HCT116 (cell line): ENCODE measurements at regions not wholly inside any gene's neighbourhood (a gene's known extent, or its start where the extent isn't known, plus 50 kb on each side); places are given as distances from the start of the nearest gene placed in this dataset.

Experiments used
- ATAC-seq: fragments of 200-7000 bp; cut with Tn5 transposase; 2 replicates; pipeline ENCODE4 v1.9.1; 2020; ENCODE audit warnings: mild to moderate bottlenecking, moderate library complexity
- BruUV-seq: library from RNA; stranded (reverse); fragments of 400-500 nt; replicated peaks from 2 replicates; lab custom pipeline; 2021; lab: Mats Ljungman, UMichigan
- CTCF ChIA-PET: fragments of 300-600 bp; sonication (Branson Sonifier 250); formaldehyde crosslinking; loops from one replicate; lab custom pipeline; 2021; ENCODE audit warnings: antibody characterized with exemption; lab: Charles Lee
- POLR2A ChIA-PET: fragments of 300-600, 350-600 bp; sonication (Branson Sonifier 250); formaldehyde crosslinking; loops from one replicate; lab custom pipeline; 2021; ENCODE audit warnings: antibody characterized with exemption; lab: Charles Lee
- RAD21 ChIA-PET, 2 experiments: fragments of 300-600 bp; sonication (Branson Sonifier 250); formaldehyde crosslinking; loops; one replicate each; lab custom pipeline; 2023; ENCODE audit warnings: low total read pairs in 2 of 2; ENCODE audit not compliant: uncharacterized antibody in 2 of 2, unreplicated experiment in 2 of 2, low non-redundant PET in 1 of 2; lab: Charles Lee
- DNase-seq: peaks from one replicate; pipeline ENCODE4 v3.0.0-alpha.2; 2010; ENCODE audit warnings: low read depth, low spot score
- H2AFZ ChIP-seq: fragments of 200-600 bp; shearing (Covaris generic), sonication (generic); 2 replicates; pipeline ENCODE4 v1.6.1; 2017; ENCODE audit warnings: low read depth, mixed run types, mixed read lengths, antibody characterized with exemption, low read length; ENCODE audit not compliant: poor library complexity, severe bottlenecking
- H3K27ac ChIP-seq: 2 replicates; pipeline ENCODE4 v1.5.1; 2012; ENCODE audit warnings: low read depth, low read length
- H3K27me3 ChIP-seq: fragments of 200-600 bp; sonication (generic); 2 replicates; pipeline ENCODE4 v1.6.1; 2016; ENCODE audit warnings: mixed run types, low read length, mixed read lengths; ENCODE audit not compliant: insufficient read depth
- H3K36me3 ChIP-seq, 2 experiments: fragments of 200-500 bp in 1 of 2; fragments of 200-600 bp in 1 of 2; sonication (Bioruptor generic) in 1 of 2; sonication (generic) in 1 of 2; 2 replicates each; pipeline versions ENCODE4 v1.5.1 to v1.6.1; 2014 to 2016; ENCODE audit warnings: low read length in 2 of 2, inconsistent platforms in 1 of 2, mixed read lengths in 1 of 2, mixed run types in 1 of 2; ENCODE audit not compliant: insufficient read depth in 2 of 2, control insufficient read depth in 1 of 2
- H3K4me1 ChIP-seq, 2 experiments: fragments of 200-600 bp in 1 of 2; sonication (generic) in 1 of 2; 2 replicates each; pipeline versions ENCODE4 v1.5.1 to v1.6.1; 2012 to 2017; ENCODE audit warnings: low read length in 2 of 2, inconsistent platforms in 1 of 2, mild to moderate bottlenecking in 1 of 2, mixed read lengths in 1 of 2, mixed run types in 1 of 2, moderate library complexity in 1 of 2; ENCODE audit not compliant: insufficient read depth in 2 of 2, control insufficient read depth in 1 of 2
- H3K4me2 ChIP-seq: fragments of 200-600 bp; sonication (generic); 2 replicates; pipeline ENCODE4 v1.6.1; 2017; ENCODE audit warnings: mixed run types, low read length, mixed read lengths
- H3K4me3 ChIP-seq, 2 experiments: fragments of 200-600 bp in 1 of 2; sonication (generic) in 1 of 2; replicated peaks in 1 of 2; 2 replicates each; pipeline ENCODE4 v1.5.1; 2011 to 2016; ENCODE audit warnings: low read length in 2 of 2, control low read depth in 1 of 2, low read depth in 1 of 2, mild to moderate bottlenecking in 1 of 2, mixed read lengths in 1 of 2, mixed run types in 1 of 2
- H3K79me2 ChIP-seq: fragments of 200-600 bp; sonication (generic); 2 replicates; pipeline ENCODE4 v1.6.1; 2017; ENCODE audit warnings: mild to moderate bottlenecking, mixed run types, low read length, moderate library complexity, mixed read lengths; ENCODE audit not compliant: insufficient read depth
- H3K9ac ChIP-seq: fragments of 200-600 bp; sonication (generic); 2 replicates; pipeline ENCODE4 v1.6.1; 2016; ENCODE audit warnings: low read length, mixed read lengths
- H3K9me2 ChIP-seq: fragments of 200-600 bp; sonication (generic), shearing (Covaris generic); 2 replicates; pipeline ENCODE4 v1.6.1; 2017; ENCODE audit warnings: mixed run types, mild to moderate bottlenecking, moderate library complexity; ENCODE audit not compliant: insufficient read depth
- H3K9me3 ChIP-seq, 2 experiments: fragments of 200-500 bp in 1 of 2; fragments of 200-600 bp in 1 of 2; sonication (Bioruptor generic) in 1 of 2; sonication (generic) in 1 of 2; 2 replicates each; pipeline ENCODE4 v1.6.1; 2014 to 2017; ENCODE audit warnings: low read length in 2 of 2, mixed read lengths in 2 of 2, inconsistent platforms in 1 of 2, low read depth in 1 of 2, mild to moderate bottlenecking in 1 of 2, mixed run types in 1 of 2, moderate library complexity in 1 of 2; ENCODE audit not compliant: control insufficient read depth in 1 of 2, insufficient read depth in 1 of 2
- H4K20me1 ChIP-seq: fragments of 200-600 bp; sonication (generic), shearing (Covaris generic); 2 replicates; pipeline ENCODE4 v1.6.1; 2017; ENCODE audit warnings: mixed run types, mild to moderate bottlenecking, moderate library complexity; ENCODE audit not compliant: insufficient read depth
- CEBPB ChIP-seq: IDR thresholded peaks from 2 replicates; pipeline ENCODE4 v1.6.1; 2012; ENCODE audit warnings: low read depth
- ELF1 ChIP-seq: IDR thresholded peaks from 2 replicates; pipeline ENCODE4 v1.6.1; 2012; ENCODE audit warnings: low read depth, borderline replicate concordance
- EZH2 ChIP-seq: fragments of 200-600 bp; sonication (generic); IDR thresholded peaks from 2 replicates; pipeline ENCODE4 v1.6.1; 2017; ENCODE audit warnings: antibody characterized with exemption, mixed run types
- FOSL1 ChIP-seq: IDR thresholded peaks from 2 replicates; pipeline ENCODE4 v1.6.1; 2012; ENCODE audit warnings: low read depth
- JUND ChIP-seq: IDR thresholded peaks from 2 replicates; pipeline ENCODE4 v1.6.1; 2012
- POLR2A ChIP-seq: IDR thresholded peaks from 2 replicates; pipeline ENCODE4 v1.7.0; 2011; ENCODE audit warnings: borderline replicate concordance; ENCODE audit not compliant: insufficient read depth, insufficient read length; ENCODE audit errors: extremely low read depth
- POLR2AphosphoS5 ChIP-seq: IDR thresholded peaks from 2 replicates; pipeline ENCODE4 v1.6.1; 2011; ENCODE audit warnings: mild to moderate bottlenecking, low read depth, low read length, moderate library complexity
- RAD21 ChIP-seq: IDR thresholded peaks from 2 replicates; pipeline ENCODE4 v1.6.1; 2012; ENCODE audit warnings: low read depth, mild to moderate bottlenecking
- SIN3A ChIP-seq: IDR thresholded peaks from 2 replicates; pipeline ENCODE4 v1.6.1; 2012; ENCODE audit warnings: low read depth
- SP1 ChIP-seq: IDR thresholded peaks from 2 replicates; pipeline ENCODE4 v1.6.1; 2012; ENCODE audit warnings: low read depth
- YY1 ChIP-seq: IDR thresholded peaks from 2 replicates; pipeline ENCODE4 v1.6.1; 2011; ENCODE audit warnings: low read length, low read depth, moderate library complexity, mild to moderate bottlenecking; ENCODE audit not compliant: insufficient replicate concordance; ENCODE audit errors: extremely low read depth
- ZFX ChIP-seq: fragments of 450-650 bp; IDR thresholded peaks from 2 replicates; pipeline ENCODE4 v1.6.1; 2017
- ZNF274 ChIP-seq: fragments of 200-500 bp; sonication (Bioruptor generic); IDR thresholded peaks from 2 replicates; pipeline ENCODE4 v1.6.1; 2014; ENCODE audit warnings: mild to moderate bottlenecking, low read depth, low read length, inconsistent platforms
- intact Hi-C: fragments of 100-400 bp; cut with micrococcal nuclease; formaldehyde crosslinking; loops from 2 replicates; pipeline ENCODE4 v1.10.0; 2022
- TF ChIP-seq, protein P1 (sequence below): IDR thresholded peaks from 2 replicates; pipeline ENCODE4 v1.6.1; 2011; ENCODE audit warnings: mild to moderate bottlenecking, low read length, moderate library complexity; ENCODE audit not compliant: insufficient replicate concordance; ENCODE audit errors: extremely low read depth
- TF ChIP-seq, protein P2 (sequence below): IDR thresholded peaks from 2 replicates; pipeline ENCODE4 v1.6.1; 2012; ENCODE audit warnings: low read depth
- TF ChIP-seq, protein P3 (sequence below): IDR thresholded peaks from 2 replicates; pipeline ENCODE4 v1.6.1; 2012

DNA sequence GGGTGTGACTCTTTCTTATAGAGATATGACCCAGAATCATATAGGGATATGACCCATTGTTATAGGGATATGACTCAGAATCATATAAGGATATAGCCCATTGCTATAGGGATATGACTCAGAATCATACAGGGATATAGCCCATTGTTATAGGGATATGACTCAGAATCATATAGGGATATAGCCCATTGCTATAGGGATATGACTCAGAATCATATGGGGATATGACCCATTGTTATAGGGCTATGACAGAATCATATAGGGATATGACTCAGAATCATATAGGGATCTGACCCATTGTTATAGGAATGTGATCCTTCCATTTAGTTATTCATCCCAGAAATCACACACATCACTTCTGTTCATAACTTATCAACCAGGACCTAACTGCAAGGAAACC is 312.2 kb upstream of the ADARB2 start:
- H3K79me2 ChIP-seq: no peaks in the 10 kb centered on the region
- CTCF ChIA-PET: no interaction called here
- peaks cover 17 to 28% of the 10 kb centered on the region in 2 experiments; a peak in 3 of 4 replicates for H3K9me3 ChIP-seq
- no TSS peak for BruUV-seq
- RAD21 ChIA-PET: no interaction called here
- no peak overlapping the region for H2AFZ ChIP-seq
- H3K4me3 ChIP-seq: no peak overlapping the region
- no peaks in the 10 kb centered on the region for H3K27me3 ChIP-seq
- no peaks in the 10 kb centered on the region for H3K4me1 ChIP-seq
- intact Hi-C loops: no loop called here
- H3K4me2 ChIP-seq: no peak overlapping the region
- no peak overlapping the region for H3K27ac ChIP-seq
- POLR2A ChIA-PET: no interaction called here
- ATAC-seq: no peak
- no peaks in the 10 kb centered on the region; a peak in 1 of 4 replicates for H3K36me3 ChIP-seq
- H3K9me2 ChIP-seq: no peaks in the 10 kb centered on the region
- no peak overlapping the region for H3K9ac ChIP-seq
- no peak for TF ChIP-seq POLR2AphosphoS5
- no peak for TF ChIP-seq CEBPB
- no peak for TF ChIP-seq POLR2A
- TF ChIP-seq ZNF274: no peak
- no peak for TF ChIP-seq SP1
- TF ChIP-seq JUND: no peak
- no peak for TF ChIP-seq EZH2
- TF ChIP-seq, protein P1, sequence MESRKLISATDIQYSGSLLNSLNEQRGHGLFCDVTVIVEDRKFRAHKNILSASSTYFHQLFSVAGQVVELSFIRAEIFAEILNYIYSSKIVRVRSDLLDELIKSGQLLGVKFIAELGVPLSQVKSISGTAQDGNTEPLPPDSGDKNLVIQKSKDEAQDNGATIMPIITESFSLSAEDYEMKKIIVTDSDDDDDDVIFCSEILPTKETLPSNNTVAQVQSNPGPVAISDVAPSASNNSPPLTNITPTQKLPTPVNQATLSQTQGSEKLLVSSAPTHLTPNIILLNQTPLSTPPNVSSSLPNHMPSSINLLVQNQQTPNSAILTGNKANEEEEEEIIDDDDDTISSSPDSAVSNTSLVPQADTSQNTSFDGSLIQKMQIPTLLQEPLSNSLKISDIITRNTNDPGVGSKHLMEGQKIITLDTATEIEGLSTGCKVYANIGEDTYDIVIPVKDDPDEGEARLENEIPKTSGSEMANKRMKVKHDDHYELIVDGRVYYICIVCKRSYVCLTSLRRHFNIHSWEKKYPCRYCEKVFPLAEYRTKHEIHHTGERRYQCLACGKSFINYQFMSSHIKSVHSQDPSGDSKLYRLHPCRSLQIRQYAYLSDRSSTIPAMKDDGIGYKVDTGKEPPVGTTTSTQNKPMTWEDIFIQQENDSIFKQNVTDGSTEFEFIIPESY: no peak
- no peak for TF ChIP-seq SIN3A
- no peak for TF ChIP-seq FOSL1
- TF ChIP-seq, protein P2, sequence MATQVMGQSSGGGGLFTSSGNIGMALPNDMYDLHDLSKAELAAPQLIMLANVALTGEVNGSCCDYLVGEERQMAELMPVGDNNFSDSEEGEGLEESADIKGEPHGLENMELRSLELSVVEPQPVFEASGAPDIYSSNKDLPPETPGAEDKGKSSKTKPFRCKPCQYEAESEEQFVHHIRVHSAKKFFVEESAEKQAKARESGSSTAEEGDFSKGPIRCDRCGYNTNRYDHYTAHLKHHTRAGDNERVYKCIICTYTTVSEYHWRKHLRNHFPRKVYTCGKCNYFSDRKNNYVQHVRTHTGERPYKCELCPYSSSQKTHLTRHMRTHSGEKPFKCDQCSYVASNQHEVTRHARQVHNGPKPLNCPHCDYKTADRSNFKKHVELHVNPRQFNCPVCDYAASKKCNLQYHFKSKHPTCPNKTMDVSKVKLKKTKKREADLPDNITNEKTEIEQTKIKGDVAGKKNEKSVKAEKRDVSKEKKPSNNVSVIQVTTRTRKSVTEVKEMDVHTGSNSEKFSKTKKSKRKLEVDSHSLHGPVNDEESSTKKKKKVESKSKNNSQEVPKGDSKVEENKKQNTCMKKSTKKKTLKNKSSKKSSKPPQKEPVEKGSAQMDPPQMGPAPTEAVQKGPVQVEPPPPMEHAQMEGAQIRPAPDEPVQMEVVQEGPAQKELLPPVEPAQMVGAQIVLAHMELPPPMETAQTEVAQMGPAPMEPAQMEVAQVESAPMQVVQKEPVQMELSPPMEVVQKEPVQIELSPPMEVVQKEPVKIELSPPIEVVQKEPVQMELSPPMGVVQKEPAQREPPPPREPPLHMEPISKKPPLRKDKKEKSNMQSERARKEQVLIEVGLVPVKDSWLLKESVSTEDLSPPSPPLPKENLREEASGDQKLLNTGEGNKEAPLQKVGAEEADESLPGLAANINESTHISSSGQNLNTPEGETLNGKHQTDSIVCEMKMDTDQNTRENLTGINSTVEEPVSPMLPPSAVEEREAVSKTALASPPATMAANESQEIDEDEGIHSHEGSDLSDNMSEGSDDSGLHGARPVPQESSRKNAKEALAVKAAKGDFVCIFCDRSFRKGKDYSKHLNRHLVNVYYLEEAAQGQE: no peak
- TF ChIP-seq ELF1: no peak
- no peak for TF ChIP-seq ZFX
- no peak for TF ChIP-seq YY1
- TF ChIP-seq, protein P3, sequence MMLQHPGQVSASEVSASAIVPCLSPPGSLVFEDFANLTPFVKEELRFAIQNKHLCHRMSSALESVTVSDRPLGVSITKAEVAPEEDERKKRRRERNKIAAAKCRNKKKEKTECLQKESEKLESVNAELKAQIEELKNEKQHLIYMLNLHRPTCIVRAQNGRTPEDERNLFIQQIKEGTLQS: no peak
- TF ChIP-seq RAD21: no peak
- no peak for DNase-seq
- no peaks in the 10 kb centered on the region for H4K20me1 ChIP-seq
